LNCaP clone FGC (cell line): ENCODE measurements at regions not wholly inside any gene's neighbourhood (a gene's known extent, or its start where the extent isn't known, plus 50 kb on each side); places are given as distances from the start of the nearest gene placed in this dataset.
A peak's percentile ranks its signal among the peaks of the same experiment; 100 is the strongest.

Source experiments
- DNase-seq: peaks from one replicate; pipeline ENCODE4 v3.0.0-alpha.2; 2011; ENCODE audit warnings: low read depth
- H3K4me3 ChIP-seq: 2 replicates; pipeline ENCODE4 v1.5.1; 2011; ENCODE audit warnings: mild to moderate bottlenecking, low read depth, low read length, control low read depth
- CTCF ChIP-seq: IDR thresholded peaks from 2 replicates; pipeline ENCODE4 v1.5.1; 2012; ENCODE audit warnings: mild to moderate bottlenecking; ENCODE audit not compliant: control insufficient read depth, insufficient read depth; ENCODE audit errors: extremely low read depth

GRCh38 chr1:226480461-226480860 lies 68.1 kb upstream of the STUM start:
- DNase-seq: no peak
- no peak for TF ChIP-seq CTCF
- H3K4me3 ChIP-seq: no peak overlapping the region

GRCh38 chr1:226481133-226481532 lies 67.4 kb upstream of the STUM start:
- no peak overlapping the region for H3K4me3 ChIP-seq
- no peak for DNase-seq
- no peak for TF ChIP-seq CTCF

GRCh38 chr1:226482196-226482595 lies 66.4 kb upstream of the STUM start:
- TF ChIP-seq CTCF: no peak
- no peak overlapping the region for H3K4me3 ChIP-seq
- DNase-seq: no peak

- H3K4me3 ChIP-seq: no peak overlapping the region
- no peak for TF ChIP-seq CTCF
- DNase-seq: no peak
Observed at GRCh38 chr1:226482975-226483700, 65.4 kb upstream of the STUM start.

- no peak overlapping the region for H3K4me3 ChIP-seq
- peak; percentile 36 for DNase-seq
- no peak for TF ChIP-seq CTCF
Observed at GRCh38 chr1:226485192-226485591, 63.4 kb upstream of the STUM start.

GRCh38 chr1:226486161-226486560 lies 62.4 kb upstream of the STUM start:
- H3K4me3 ChIP-seq: no peak overlapping the region
- no peak for TF ChIP-seq CTCF
- DNase-seq: no peak

- DNase-seq: no peak
- no peak overlapping the region for H3K4me3 ChIP-seq
- TF ChIP-seq CTCF: no peak
Observed at GRCh38 chr1:226487921-226488320, 60.6 kb upstream of the STUM start.
